ENCODE measurements at regions not wholly inside any gene's neighbourhood (a gene's known extent, or its start where the extent isn't known, plus 50 kb on each side); places are given as distances from the start of the nearest gene placed in this dataset.
A peak's percentile ranks its signal among the peaks of the same experiment; 100 is the strongest.

- CTCF ChIA-PET: interaction anchor here (0.7 to 1.1 kb wide), 2 partner anchors 36 to 521 kb away, joined by 3 to 4 read pairs; no protein-coding TSS in a partner anchor
- intact Hi-C loops (cut with micrococcal nuclease): no loop called here
- Mint-ChIP-seq H3K9me3 (ENCODE audit: unreplicated experiment) (no peaks in the 10 kb centered on the region), H3K27me3 (ENCODE audit: insufficient read depth, unreplicated experiment) (no peaks in the 10 kb centered on the region), H3K4me3 (ENCODE audit: unreplicated experiment) (no peak overlapping the region), H3K36me3 (ENCODE audit: insufficient read depth, unreplicated experiment) (no peaks in the 10 kb centered on the region), H3K27ac (ENCODE audit: low read depth, unreplicated experiment) (no peak overlapping the region), H3K4me1 (ENCODE audit: insufficient read depth, unreplicated experiment) (no peaks in the 10 kb centered on the region)
- no peak for TF ChIP-seq CTCF (IDR thresholded peaks at IDR 0.05; ENCODE audit: unreplicated experiment)
- DNase-seq (ENCODE audit: unreplicated experiment): no peak
- BruUV-seq (replicated peaks): no TSS peak
- POLR2A ChIA-PET: no interaction called here
These were observed 196.8 kb downstream of the PTN start for GRCh38 chr7:137146552-137147337.

GRCh38 chr7:137146012-137146455 lies 197.5 kb downstream of the PTN start:
- Mint-ChIP-seq H3K36me3 (ENCODE audit: insufficient read depth, unreplicated experiment) (no peaks in the 10 kb centered on the region), H3K9me3 (ENCODE audit: unreplicated experiment) (no peaks in the 10 kb centered on the region), H3K27me3 (ENCODE audit: insufficient read depth, unreplicated experiment) (no peaks in the 10 kb centered on the region), H3K27ac (ENCODE audit: low read depth, unreplicated experiment) (no peak overlapping the region), H3K4me3 (ENCODE audit: unreplicated experiment) (no peak overlapping the region), H3K4me1 (ENCODE audit: insufficient read depth, unreplicated experiment) (no peaks in the 10 kb centered on the region)
- TF ChIP-seq CTCF (IDR thresholded peaks at IDR 0.05; ENCODE audit: unreplicated experiment): no peak
- no peak for DNase-seq (ENCODE audit: unreplicated experiment)
- POLR2A ChIA-PET: no interaction called here
- BruUV-seq (replicated peaks): no TSS peak
- CTCF ChIA-PET: interaction anchor here (0.7 to 1.1 kb wide), 2 partner anchors 35 to 522 kb away, joined by 3 to 4 read pairs; no protein-coding TSS in a partner anchor
- intact Hi-C loops (cut with micrococcal nuclease): no loop called here

GRCh38 chr7:137142376-137142775 lies 201.2 kb downstream of the PTN start:
- no peak overlapping the region for H3K27ac Mint-ChIP-seq (ENCODE audit: low read depth, unreplicated experiment)
- BruUV-seq (replicated peaks): no TSS peak
- CTCF ChIA-PET: no interaction called here
- intact Hi-C loops (cut with micrococcal nuclease): no loop called here
- POLR2A ChIA-PET: interaction anchor here (0.6 kb wide), 1 partner anchor 533 kb away, joined by 3 read pairs; no protein-coding TSS in a partner anchor
- H3K9me3 Mint-ChIP-seq (ENCODE audit: unreplicated experiment): no peaks in the 10 kb centered on the region
- no peak overlapping the region for H3K4me3 Mint-ChIP-seq (ENCODE audit: unreplicated experiment)
- no peaks in the 10 kb centered on the region for H3K4me1 Mint-ChIP-seq (ENCODE audit: insufficient read depth, unreplicated experiment)
- peak; percentile 14 for DNase-seq (ENCODE audit: unreplicated experiment)
- no peak for TF ChIP-seq CTCF (IDR thresholded peaks at IDR 0.05; ENCODE audit: unreplicated experiment)
- H3K36me3 Mint-ChIP-seq (ENCODE audit: insufficient read depth, unreplicated experiment): no peaks in the 10 kb centered on the region
- H3K27me3 Mint-ChIP-seq (ENCODE audit: insufficient read depth, unreplicated experiment): no peaks in the 10 kb centered on the region

- POLR2A ChIA-PET: interaction anchor here (0.6 kb wide), 1 partner anchor 534 kb away, joined by 3 read pairs; no protein-coding TSS in a partner anchor
- DNase-seq (ENCODE audit: unreplicated experiment): peak; percentile 5
- Mint-ChIP-seq H3K27me3 (ENCODE audit: insufficient read depth, unreplicated experiment) (no peaks in the 10 kb centered on the region), H3K4me1 (ENCODE audit: insufficient read depth, unreplicated experiment) (no peaks in the 10 kb centered on the region), H3K4me3 (ENCODE audit: unreplicated experiment) (no peak overlapping the region), H3K9me3 (ENCODE audit: unreplicated experiment) (peaks cover 7% of the 10 kb centered on the region), H3K36me3 (ENCODE audit: insufficient read depth, unreplicated experiment) (no peaks in the 10 kb centered on the region), H3K27ac (ENCODE audit: low read depth, unreplicated experiment) (no peak overlapping the region)
- intact Hi-C loops (cut with micrococcal nuclease): no loop called here
- BruUV-seq (replicated peaks): no TSS peak
- CTCF ChIA-PET: no interaction called here
- TF ChIP-seq CTCF (IDR thresholded peaks at IDR 0.05; ENCODE audit: unreplicated experiment): no peak
These were observed 207.7 kb downstream of the PTN start for GRCh38 chr7:137135654-137136350.
